Spleen (tissue), 11 donors: ENCODE measurements at regions not wholly inside any gene's neighbourhood (a gene's known extent, or its start where the extent isn't known, plus 50 kb on each side); places are given as distances from the start of the nearest gene placed in this dataset.

Experiments
- DNase-seq: peaks from one replicate; pipeline ENCODE4 v3.0.0-alpha.2; 2020
- H3K27ac ChIP-seq, 8 donors: fragments of 200-600 bp; sonication (generic) in 7 of 8; 1 replicate in 4 of 8; 2 replicates in 4 of 8; pipeline versions ENCODE4 v1.5.0 to v1.8.0; 2016 to 2021; ENCODE audit warnings: inconsistent platforms in 4 of 8, mild to moderate bottlenecking in 4 of 8, moderate library complexity in 1 of 8
- H3K27me3 ChIP-seq, 7 donors: fragments of 200-600 bp; sonication (generic) in 6 of 7; replicated peaks in 1 of 7; 1 replicate in 4 of 7; 2 replicates in 3 of 7; pipeline versions ENCODE4 v1.5.0 to v1.8.0; 2016 to 2021; ENCODE audit warnings: inconsistent platforms in 3 of 7, mild to moderate bottlenecking in 1 of 7
- H3K36me3 ChIP-seq, 6 donors: fragments of 200-600 bp; sonication (generic) in 5 of 6; 1 replicate in 4 of 6; 2 replicates in 2 of 6; pipeline versions ENCODE4 v1.5.0 to v1.8.0; 2016 to 2021; ENCODE audit warnings: inconsistent platforms in 2 of 6
- H3K4me1 ChIP-seq, 6 donors: fragments of 200-600 bp; sonication (generic) in 5 of 6; 1 replicate in 3 of 6; 2 replicates in 3 of 6; pipeline versions ENCODE4 v1.5.0 to v1.8.0; 2016 to 2021; ENCODE audit warnings: inconsistent platforms in 3 of 6
- H3K4me3 ChIP-seq, 8 donors: fragments of 200-600 bp; sonication (generic) in 7 of 8; 1 replicate in 4 of 8; 2 replicates in 4 of 8; pipeline versions ENCODE4 v1.5.0 to v1.8.0; 2016 to 2021; ENCODE audit warnings: inconsistent platforms in 4 of 8, mild to moderate bottlenecking in 4 of 8, moderate library complexity in 2 of 8
- H3K9me3 ChIP-seq, 8 donors: fragments of 200-600 bp; sonication (generic) in 7 of 8; 1 replicate in 4 of 8; 2 replicates in 4 of 8; pipeline versions ENCODE4 v1.5.0 to v1.8.0; 2016 to 2021; ENCODE audit warnings: inconsistent platforms in 4 of 8
- CTCF ChIP-seq, 11 experiments: fragments of 200-600 bp in 7 of 11; fragments of 450-650 bp in 4 of 11; sonication (generic) in 4 of 11; IDR thresholded peaks in 8 of 11; conservative IDR thresholded peaks in 3 of 11; 1 replicate in 7 of 11; 2 replicates in 4 of 11; pipeline versions ENCODE4 v1.4.0 to v1.8.0; 2016 to 2021; ENCODE audit warnings: antibody characterized with exemption in 11 of 11, inconsistent platforms in 4 of 11, mild to moderate bottlenecking in 1 of 11
- POLR2A ChIP-seq, 3 donors: fragments of 450-650 bp; IDR thresholded peaks; one replicate each; pipeline ENCODE4 v1.5.1; 2017; ENCODE audit warnings: antibody characterized with exemption in 3 of 3, mild to moderate bottlenecking in 1 of 3
- POLR2AphosphoS5 ChIP-seq, 3 donors: sonication (generic); formaldehyde crosslinking; IDR thresholded peaks; one replicate each; pipeline ENCODE4 v1.5.1; 2017; ENCODE audit warnings: antibody characterized with exemption in 3 of 3
- WGBS, 5 donors: extraction: QIAGEN DNeasy Blood & Tissue Kit in 3 of 5; methylation state at CpG; one replicate each; pipeline versions ENCODE4 v1.1.5 to v1.1.7; 2013 to 2018; 5-methylcytosine and 5-hydroxymethylcytosine counted together
- intact Hi-C: fragments of 100-400 bp; cut with DNase I; formaldehyde crosslinking; loops from one replicate; pipeline ENCODE4 v1.15.0; 2023; ENCODE audit warnings: low total_unique reads
- donor health status: healthy with polysubstance abuse.
- donor health status: DM: no; HTN: no; CAD: no; lungs with moderate emphysema.
- donor health status: DM: no; HTN: no; CAD: no.
- donor health status: Bipolar disorder and iron deficiency.
- donor health status: healthy.
- donor health status: DM: no; HTN: no; CAD: no.
- donor health status: DM: yes; HTN: yes; CAD: no.

DNA sequence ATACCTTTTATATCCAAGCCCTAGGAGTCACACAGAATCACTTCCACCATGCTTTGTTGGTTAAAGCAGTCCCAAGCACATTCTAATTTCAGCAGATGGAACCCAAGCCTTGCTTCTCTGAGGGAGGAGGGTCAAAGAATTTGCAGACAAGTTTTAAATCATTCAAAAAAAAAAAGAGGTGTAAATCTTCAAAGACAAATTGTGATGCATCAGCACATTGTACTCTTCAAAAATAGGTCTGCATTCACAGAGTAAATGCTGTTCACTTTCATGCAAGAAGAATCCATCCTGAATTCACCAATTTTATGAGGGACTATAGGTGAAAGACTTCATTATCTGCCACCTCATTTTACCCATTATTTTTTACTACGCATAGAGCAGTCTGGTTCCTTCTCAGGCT, 321.8 kb upstream of the PRDM1 start:
- no peaks in the 10 kb centered on the region for H3K4me1 ChIP-seq
- no peaks in the 10 kb centered on the region for H3K36me3 ChIP-seq
- no peak overlapping the region for H3K4me3 ChIP-seq
- no peak for DNase-seq
- intact Hi-C loops: no loop called here
- no peaks in the 10 kb centered on the region for H3K27me3 ChIP-seq
- WGBS, 5 donors: 95 to 100% (median 96%) methylated on average over 1 of the region's 1 CpG
- H3K9me3 ChIP-seq: no peaks in the 10 kb centered on the region
- no peak for TF ChIP-seq CTCF (IDR thresholded peaks at IDR 0.05 in 8 of 11, conservative IDR thresholded peaks at IDR 0.05 in 3 of 11)
- no peak for TF ChIP-seq POLR2A (IDR thresholded peaks at IDR 0.05)
- no peak overlapping the region for H3K27ac ChIP-seq

DNA sequence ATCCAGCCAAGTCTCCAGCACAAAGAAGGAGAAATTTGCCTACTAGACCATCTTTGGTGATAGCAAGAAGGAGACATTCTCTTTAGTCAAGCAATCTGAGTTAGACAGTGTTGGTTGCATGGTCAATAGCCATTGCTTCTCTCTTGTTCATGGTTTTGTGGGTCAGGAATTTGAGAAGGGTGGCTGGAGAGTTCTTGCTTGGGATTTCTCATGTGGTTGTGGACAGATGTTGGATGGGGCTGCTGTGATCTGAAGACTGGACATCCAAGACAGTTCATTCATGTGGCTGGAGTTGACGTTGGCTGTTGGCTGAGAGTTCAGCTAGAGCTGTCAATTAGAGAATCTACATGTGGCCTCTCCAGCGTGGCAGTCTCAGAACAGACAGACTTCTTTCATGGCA, 322.3 kb upstream of the PRDM1 start:
- no peak overlapping the region for H3K27ac ChIP-seq
- H3K36me3 ChIP-seq: no peaks in the 10 kb centered on the region
- 77 to 91% (median 86%) methylated on average over 2 of the region's 2 CpGs for WGBS, 5 donors
- H3K9me3 ChIP-seq: no peaks in the 10 kb centered on the region
- no peaks in the 10 kb centered on the region for H3K4me1 ChIP-seq
- no peaks in the 10 kb centered on the region for H3K27me3 ChIP-seq
- intact Hi-C loops: no loop called here
- TF ChIP-seq POLR2AphosphoS5 (IDR thresholded peaks at IDR 0.05): no peak
- no peak for TF ChIP-seq CTCF (IDR thresholded peaks at IDR 0.05 in 8 of 11, conservative IDR thresholded peaks at IDR 0.05 in 3 of 11)
- no peak for TF ChIP-seq POLR2A (IDR thresholded peaks at IDR 0.05)
- H3K4me3 ChIP-seq: no peak overlapping the region
- DNase-seq: no peak

- WGBS, 5 donors: 93 to 97% (median 95%) methylated on average over 3 of the region's 3 CpGs
- intact Hi-C loops: no loop called here
- no peaks in the 10 kb centered on the region for H3K9me3 ChIP-seq
- no peaks in the 10 kb centered on the region for H3K36me3 ChIP-seq
- H3K27ac ChIP-seq: no peak overlapping the region
- no peak for TF ChIP-seq POLR2A (IDR thresholded peaks at IDR 0.05)
- no peak for TF ChIP-seq CTCF (IDR thresholded peaks at IDR 0.05 in 8 of 11, conservative IDR thresholded peaks at IDR 0.05 in 3 of 11)
- no peak for TF ChIP-seq POLR2AphosphoS5 (IDR thresholded peaks at IDR 0.05)
- no peak for DNase-seq
- no peak overlapping the region for H3K4me3 ChIP-seq
- no peaks in the 10 kb centered on the region for H3K27me3 ChIP-seq
- no peaks in the 10 kb centered on the region for H3K4me1 ChIP-seq
These were observed 325.4 kb upstream of the PRDM1 start for GRCh38 chr6:105760746-105761145.

GRCh38 chr6:105759946-105760345, 326.2 kb upstream of the PRDM1 start:
- Histone ChIP-seq H3K27ac (no peak overlapping the region), H3K4me1 (no peaks in the 10 kb centered on the region), H3K9me3 (no peaks in the 10 kb centered on the region), H3K27me3 (no peaks in the 10 kb centered on the region), H3K36me3 (no peaks in the 10 kb centered on the region), H3K4me3 (no peak overlapping the region)
- DNase-seq: no peak
- 62 to 79% (median 72%) methylated on average over 4 of the region's 4 CpGs for WGBS, 5 donors
- intact Hi-C loops: no loop called here
- no peak for TF ChIP-seq POLR2A (IDR thresholded peaks at IDR 0.05)
- TF ChIP-seq CTCF (IDR thresholded peaks at IDR 0.05 in 8 of 11, conservative IDR thresholded peaks at IDR 0.05 in 3 of 11): no peak
- TF ChIP-seq POLR2AphosphoS5 (IDR thresholded peaks at IDR 0.05): no peak
